GM23338 (cell line): ENCODE measurements at regions not wholly inside any gene's neighbourhood (a gene's known extent, or its start where the extent isn't known, plus 50 kb on each side); places are given as distances from the start of the nearest gene placed in this dataset.

ENCODE experiments used
- ATAC-seq: fragments of 200-7000 bp; cut with Tn5 transposase; 3 replicates; pipeline ENCODE4 v1.9.1; 2020
- DNase-seq: peaks from one replicate; pipeline ENCODE4 v3.0.0-alpha.2; 2015; ENCODE audit warnings: low spot score
- H2AFZ ChIP-seq: fragments of 200-600 bp; sonication (generic); 2 replicates; pipeline ENCODE4 v1.8.0; 2016; ENCODE audit warnings: antibody characterized with exemption, mild to moderate bottlenecking, moderate library complexity
- H3F3A ChIP-seq: fragments of 200-600 bp; sonication (generic); replicated peaks from 2 replicates; pipeline ENCODE4 v1.8.0; 2017; ENCODE audit warnings: antibody characterized with exemption, mixed run types, low read depth
- H3K27ac ChIP-seq: fragments of 200-600 bp; sonication (generic); 2 replicates; pipeline ENCODE4 v1.6.1; 2016; ENCODE audit warnings: low read depth
- H3K27me3 ChIP-seq: fragments of 200-600 bp; sonication (generic); 2 replicates; pipeline ENCODE4 v1.8.0; 2016; ENCODE audit warnings: mild to moderate bottlenecking, mixed run types, moderate library complexity; ENCODE audit not compliant: insufficient read depth
- H3K36me3 ChIP-seq: fragments of 200-600 bp; sonication (generic); 2 replicates; pipeline ENCODE4 v1.8.0; 2016; ENCODE audit warnings: mild to moderate bottlenecking; ENCODE audit not compliant: insufficient read depth
- H3K4me1 ChIP-seq: fragments of 200-600 bp; sonication (generic); 2 replicates; pipeline ENCODE4 v1.8.0; 2016; ENCODE audit warnings: mild to moderate bottlenecking, moderate library complexity; ENCODE audit not compliant: insufficient read depth
- H3K4me2 ChIP-seq: fragments of 200-600 bp; sonication (generic); 2 replicates; pipeline ENCODE4 v1.7.1; 2017; ENCODE audit warnings: mixed run types
- H3K4me3 ChIP-seq: fragments of 200-600 bp; sonication (generic); 2 replicates; pipeline ENCODE4 v1.6.1; 2016; ENCODE audit warnings: mixed run types
- H3K79me2 ChIP-seq: fragments of 200-600 bp; sonication (generic); replicated peaks from 2 replicates; pipeline ENCODE4 v1.8.0; 2017; ENCODE audit warnings: mild to moderate bottlenecking; ENCODE audit not compliant: insufficient read depth
- H3K9me2 ChIP-seq: fragments of 200-600 bp; sonication (generic); 2 replicates; pipeline ENCODE4 v1.8.0; 2017; ENCODE audit not compliant: insufficient read depth
- H4K20me1 ChIP-seq: fragments of 200-600 bp; sonication (generic); replicated peaks from 2 replicates; pipeline ENCODE4 v1.8.0; 2017; ENCODE audit warnings: mild to moderate bottlenecking; ENCODE audit not compliant: insufficient read depth
- H3K27ac Mint-ChIP-seq: 2 replicates; pipeline ENCODE4 v1.8.0; 2020; ENCODE audit warnings: inconsistent platforms, mild to moderate bottlenecking, moderate library complexity, mixed read lengths
- H3K27me3 Mint-ChIP-seq: 3 replicates; pipeline ENCODE4 v1.8.0; 2022; ENCODE audit warnings: low read depth, mild to moderate bottlenecking, moderate library complexity, mixed read lengths, inconsistent platforms; ENCODE audit not compliant: insufficient read depth, poor library complexity
- H3K36me3 Mint-ChIP-seq: 3 replicates; pipeline ENCODE4 v1.8.0; 2021; ENCODE audit warnings: low read depth, mild to moderate bottlenecking, inconsistent platforms, moderate library complexity, mixed read lengths
- H3K4me1 Mint-ChIP-seq: 3 replicates; pipeline ENCODE4 v1.8.0; 2020; ENCODE audit warnings: mild to moderate bottlenecking, inconsistent platforms, mixed read lengths
- H3K4me3 Mint-ChIP-seq: 3 replicates; pipeline ENCODE4 v1.8.0; 2021; ENCODE audit warnings: moderate library complexity, mild to moderate bottlenecking, inconsistent platforms, mixed read lengths
- H3K9me3 Mint-ChIP-seq: 3 replicates; pipeline ENCODE4 v1.8.0; 2020; ENCODE audit warnings: moderate library complexity, mild to moderate bottlenecking, inconsistent platforms, mixed read lengths
- CREB1 ChIP-seq: fragments of 250-450 bp; sonication (Bioruptor Pico); IDR thresholded peaks from 2 replicates; pipeline ENCODE4 v1.5.0; 2020; ENCODE audit warnings: low read depth, mild to moderate bottlenecking, moderate library complexity
- CTCF ChIP-seq, 2 experiments: fragments of 200-600 bp in 1 of 2; sonication (generic) in 1 of 2; conservative IDR thresholded peaks; 2 replicates each; pipeline versions ENCODE4 v1.5.1 to v1.6.1; 2016 to 2017; ENCODE audit warnings: antibody characterized with exemption in 2 of 2, low read depth in 2 of 2, mild to moderate bottlenecking in 2 of 2, moderate library complexity in 1 of 2
- ETS1 ChIP-seq: IDR thresholded peaks from 2 replicates; pipeline ENCODE4 v1.6.1; 2016; ENCODE audit warnings: antibody characterized with exemption
- EZH2 ChIP-seq: fragments of 200-600 bp; sonication (generic); IDR thresholded peaks from one replicate; pipeline ENCODE4 v1.8.0; 2017; ENCODE audit warnings: antibody characterized with exemption, mild to moderate bottlenecking, low read depth; ENCODE audit not compliant: unreplicated experiment
- EZH2phosphoT487 ChIP-seq: fragments of 200-600 bp; sonication (generic); IDR thresholded peaks from one replicate; pipeline ENCODE4 v1.8.1; 2018; ENCODE audit warnings: antibody characterized with exemption; ENCODE audit not compliant: unreplicated experiment
- JUNB ChIP-seq: IDR thresholded peaks from one replicate; pipeline ENCODE4 v1.6.1; 2016; ENCODE audit warnings: antibody characterized with exemption; ENCODE audit not compliant: unreplicated experiment
- NANOG ChIP-seq: IDR thresholded peaks from 2 replicates; pipeline ENCODE4 v1.6.1; 2016; ENCODE audit warnings: antibody characterized with exemption, borderline replicate concordance
- POLR2AphosphoS5 ChIP-seq: IDR thresholded peaks from 2 replicates; pipeline ENCODE4 v1.6.1; 2016; ENCODE audit warnings: antibody characterized with exemption, low read depth
- REST ChIP-seq: IDR thresholded peaks from one replicate; pipeline ENCODE4 v1.6.1; 2018; ENCODE audit warnings: antibody characterized with exemption; ENCODE audit not compliant: unreplicated experiment
- STAT1 ChIP-seq: IDR thresholded peaks from one replicate; pipeline ENCODE4 v1.6.1; 2016; ENCODE audit warnings: antibody characterized with exemption; ENCODE audit not compliant: unreplicated experiment
- ZNF114 ChIP-seq: fragments of 250-450 bp; sonication (Bioruptor Pico); IDR thresholded peaks from 2 replicates; pipeline ENCODE4 v1.5.0; 2020; ENCODE audit warnings: mild to moderate bottlenecking, moderate library complexity
- ZNF331 ChIP-seq: fragments of 250-450 bp; sonication (Bioruptor Pico); IDR thresholded peaks from 2 replicates; pipeline ENCODE4 v1.5.0; 2020; ENCODE audit warnings: low read depth, mild to moderate bottlenecking, moderate library complexity
- ZNF462 ChIP-seq: fragments of 250-450 bp; sonication (Bioruptor Pico); IDR thresholded peaks from 2 replicates; pipeline ENCODE4 v1.5.0; 2020; ENCODE audit warnings: mild to moderate bottlenecking, moderate library complexity

GRCh38 chr5:159456261-159456660 is 126.0 kb upstream of the IL12B start:
- Histone ChIP-seq H3K4me3 (no peak overlapping the region), H3K9me2 (no peaks in the 10 kb centered on the region), H4K20me1 (no peaks in the 10 kb centered on the region), H3K79me2 (no peaks in the 10 kb centered on the region), H3K4me1 (no peaks in the 10 kb centered on the region), H3F3A (no peaks in the 10 kb centered on the region), H3K27ac (no peak overlapping the region), H2AFZ (no peak overlapping the region), H3K27me3 (no peaks in the 10 kb centered on the region), H3K4me2 (no peak overlapping the region), H3K36me3 (no peaks in the 10 kb centered on the region)
- Mint-ChIP-seq H3K4me1 (no peaks in the 10 kb centered on the region), H3K27me3 (peaks cover 3% of the 10 kb centered on the region), H3K4me3 (no peak overlapping the region), H3K9me3 (no peaks in the 10 kb centered on the region), H3K27ac (no peak overlapping the region), H3K36me3 (no peaks in the 10 kb centered on the region)
- no peak for ATAC-seq
- DNase-seq, result no peak
- TF ChIP-seq ZNF462 (CRISPR knock-in tag) (no peak), EZH2 (no peak), REST (no peak), CTCF (conservative IDR thresholded peaks at IDR 0.05; ENCODE audit: low read depth in 2 of 2) (no peak), JUNB (no peak), NANOG (no peak), CREB1 (CRISPR knock-in tag) (no peak), ZNF114 (no peak), ZNF331 (CRISPR knock-in tag) (no peak), POLR2AphosphoS5 (no peak), STAT1 (no peak), ETS1 (no peak), EZH2phosphoT487 (no peak)
